Stimulated activated CD8-positive, alpha-beta memory T cell treated with anti-CD3 and anti-CD28 coated beads, Interleukin-7, amount 100 ng/mL, for 1 hour (primary cell): ENCODE measurements at regions not wholly inside any gene's neighbourhood (a gene's known extent, or its start where the extent isn't known, plus 50 kb on each side); places are given as distances from the start of the nearest gene placed in this dataset.
"Not testable (repeated sequence)": the region's sequence is repeated elsewhere in the genome, so short reads cannot be mapped to it uniquely, and the experiment has no call there.

Experiments used
- DNase-seq, 2 donors: peaks; one replicate each; pipeline ENCODE4 v3.0.0-alpha.2; 2020; ENCODE audit warnings: low read depth in 2 of 2

DNA sequence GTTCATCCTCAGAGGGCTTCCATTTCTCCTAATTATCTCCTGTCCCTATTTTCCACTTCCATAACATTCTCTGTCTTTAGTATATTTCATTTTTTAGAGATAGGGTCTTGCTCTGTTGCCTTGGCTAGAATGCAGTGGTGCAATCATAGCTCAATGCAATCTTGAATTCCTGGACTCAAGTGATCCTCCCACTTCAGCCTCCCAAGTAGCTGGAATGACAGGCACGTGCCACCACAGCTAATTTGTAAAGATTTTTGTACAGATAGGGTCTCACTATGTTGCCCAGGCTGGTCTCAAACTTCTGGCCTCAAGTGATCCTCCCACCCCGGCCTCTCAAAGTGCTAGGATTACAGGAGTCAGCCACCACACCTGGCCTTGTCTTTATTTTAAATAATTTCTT lies 589.0 kb downstream of the ZEB2 start:
- DNase-seq: no peak

DNA sequence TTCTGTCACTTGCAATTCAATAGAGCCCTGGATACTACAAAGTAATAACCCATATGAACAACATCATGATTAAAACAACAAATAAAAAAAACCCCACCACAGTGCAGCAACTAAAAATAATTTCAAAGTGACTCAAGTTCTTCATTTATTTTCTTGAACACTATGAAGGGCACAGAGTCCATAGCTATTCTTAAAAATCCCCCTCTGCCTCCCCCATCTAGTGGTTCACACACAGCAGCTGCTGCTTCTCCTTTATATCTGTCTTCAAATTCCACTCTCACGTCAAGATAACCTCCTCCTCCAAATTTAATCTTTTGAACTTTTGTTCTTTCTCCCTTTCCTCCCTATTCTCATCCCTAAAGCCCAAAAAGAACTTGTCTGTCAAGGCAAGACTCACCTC lies 591.3 kb downstream of the ZEB2 start:
- no peak for DNase-seq

DNA sequence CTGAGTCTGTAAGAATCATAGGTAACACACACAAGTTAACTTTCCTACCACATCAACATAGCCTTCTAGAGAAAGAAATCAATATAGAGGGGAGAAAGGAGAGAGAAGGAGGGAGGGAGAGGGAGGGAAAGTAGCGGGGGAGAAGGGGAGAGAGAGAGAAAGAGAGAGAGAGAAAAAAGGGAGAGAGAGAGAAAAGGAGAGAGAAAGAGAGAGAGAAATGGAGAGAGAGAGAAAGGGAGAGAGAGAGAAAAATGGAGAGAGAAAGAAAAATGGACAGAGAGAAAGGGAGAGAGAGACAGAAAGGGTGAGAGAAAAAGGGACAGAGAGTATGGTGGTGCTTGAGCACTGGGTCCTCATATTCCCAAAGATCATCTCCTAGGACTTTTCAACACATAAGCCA lies 591.7 kb downstream of the ZEB2 start:
- no peak for DNase-seq

DNA sequence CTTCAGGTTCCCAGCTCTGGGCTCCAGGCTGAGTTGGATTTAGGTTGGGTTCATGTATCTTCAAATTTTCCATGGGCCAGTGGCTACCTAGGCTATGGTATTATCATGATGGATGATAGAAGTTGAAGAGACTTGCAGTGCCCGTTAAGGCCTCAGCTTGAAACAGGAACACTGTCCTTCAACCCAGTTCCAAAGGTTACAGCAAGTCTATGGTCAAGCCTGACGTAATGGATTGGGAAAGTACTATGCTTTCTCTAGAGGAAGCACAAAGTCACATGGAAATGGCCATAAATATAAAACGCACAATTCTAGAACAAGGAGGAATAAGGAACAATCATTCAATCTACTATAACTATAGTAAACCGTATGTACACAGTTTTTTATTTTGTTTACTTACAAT lies 593.2 kb downstream of the ZEB2 start:
- no peak for DNase-seq

DNA sequence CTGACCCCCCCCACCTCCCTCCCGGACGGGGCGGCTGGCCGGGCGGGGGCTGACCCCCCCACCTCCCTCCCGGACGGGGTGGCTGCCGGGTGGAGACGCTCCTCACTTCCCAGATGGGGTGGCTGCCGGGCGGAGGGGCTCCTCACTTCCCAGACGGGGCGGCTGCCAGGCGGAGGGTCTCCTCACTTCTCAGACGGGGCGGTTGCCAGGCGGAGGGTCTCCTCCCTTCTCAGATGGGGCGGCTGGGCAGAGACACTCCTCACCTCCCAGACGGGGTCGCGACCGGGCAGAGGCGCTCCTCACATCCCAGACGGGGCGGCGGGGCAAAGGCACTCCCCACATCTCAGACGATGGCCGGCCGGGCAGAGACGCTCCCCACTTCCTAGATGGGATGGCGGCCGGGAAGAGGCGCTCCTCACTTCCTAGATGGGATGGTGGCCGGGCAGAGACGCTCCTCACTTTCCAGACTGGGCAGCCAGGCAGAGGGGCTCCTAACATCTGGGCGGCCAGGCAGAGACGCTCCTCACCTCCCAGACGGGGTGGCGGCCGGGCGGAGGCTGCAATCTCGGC lies 597.6 kb downstream of the ZEB2 start:
- DNase-seq: not testable (repeated sequence)

DNA sequence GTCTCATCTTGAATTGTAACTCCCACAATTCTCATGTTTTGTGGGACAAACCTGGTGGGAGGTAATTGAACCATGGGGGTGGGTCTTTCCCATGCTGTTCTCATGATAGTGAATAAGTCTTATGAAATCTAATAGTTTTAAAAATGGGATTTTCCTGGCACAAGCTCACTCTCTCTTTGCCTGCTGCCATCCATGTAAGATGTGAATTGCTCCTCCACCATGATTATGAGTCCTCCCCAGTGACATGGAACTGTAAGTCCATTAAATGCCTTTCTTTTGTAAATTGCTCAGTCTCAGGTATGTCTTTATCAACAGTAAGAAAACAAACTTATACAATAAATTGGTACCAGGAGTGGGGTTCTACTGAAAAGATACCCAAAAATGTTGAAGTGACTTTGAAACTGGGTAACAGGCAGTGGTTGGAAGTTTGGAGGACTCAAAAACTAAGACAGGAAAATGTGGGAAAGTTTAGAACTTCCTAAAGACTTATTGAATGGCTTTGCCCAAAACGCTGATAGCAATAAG lies 601.4 kb downstream of the ZEB2 start:
- DNase-seq: no peak

DNA sequence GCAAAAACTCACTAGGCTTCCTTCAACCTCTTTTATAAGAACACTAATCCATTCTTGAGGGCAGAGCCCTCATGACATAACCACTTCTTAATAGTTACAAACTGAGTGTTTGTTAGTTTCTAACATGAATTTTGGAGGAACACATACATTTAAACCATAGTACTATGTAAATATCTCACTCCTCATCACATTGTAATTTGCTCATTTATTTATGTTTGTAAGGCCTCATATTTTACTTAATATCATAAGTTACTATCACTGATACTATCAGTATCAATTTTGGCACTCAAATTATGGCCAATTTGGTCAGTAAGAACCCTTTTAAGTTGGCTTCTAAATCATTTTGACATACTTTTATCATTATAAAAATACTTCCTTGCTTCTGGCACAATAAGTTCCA lies 603.1 kb downstream of the ZEB2 start:
- DNase-seq: no peak

DNA sequence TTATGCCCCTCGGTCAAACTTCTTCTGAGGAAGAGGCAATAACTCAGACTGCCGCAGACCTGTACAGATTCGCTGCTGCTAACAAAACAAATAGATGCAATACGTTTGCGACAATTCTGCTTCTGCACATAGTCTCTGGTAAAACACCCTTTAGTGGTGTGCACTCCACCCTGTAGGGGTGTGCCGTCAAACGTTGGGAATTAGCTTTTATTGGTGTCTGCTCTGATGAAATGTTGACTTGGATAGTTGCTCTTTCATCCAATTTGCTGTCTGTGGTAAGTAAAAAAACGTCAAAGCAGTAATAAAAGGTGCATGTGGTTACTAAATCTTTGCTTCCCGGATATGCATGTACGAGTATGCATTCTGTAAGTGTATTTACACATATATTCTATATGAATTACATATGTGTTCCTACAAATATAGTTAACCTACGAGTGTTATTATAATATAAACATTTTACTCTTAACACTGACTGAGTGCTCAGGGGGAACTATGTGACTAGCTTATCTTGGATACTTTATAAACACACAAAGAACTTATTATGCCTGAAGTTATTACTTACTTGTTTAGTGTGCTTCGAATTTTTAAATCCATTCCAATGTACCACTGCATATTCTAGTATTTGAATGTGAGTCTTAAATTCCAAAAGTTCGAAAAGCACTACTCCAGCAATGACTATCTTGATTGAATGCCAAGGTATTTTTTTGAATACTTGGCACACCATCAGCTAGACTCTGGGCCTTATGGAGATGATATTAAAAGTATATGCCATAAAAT lies 610.2 kb downstream of the ZEB2 start:
- DNase-seq: no peak

DNA sequence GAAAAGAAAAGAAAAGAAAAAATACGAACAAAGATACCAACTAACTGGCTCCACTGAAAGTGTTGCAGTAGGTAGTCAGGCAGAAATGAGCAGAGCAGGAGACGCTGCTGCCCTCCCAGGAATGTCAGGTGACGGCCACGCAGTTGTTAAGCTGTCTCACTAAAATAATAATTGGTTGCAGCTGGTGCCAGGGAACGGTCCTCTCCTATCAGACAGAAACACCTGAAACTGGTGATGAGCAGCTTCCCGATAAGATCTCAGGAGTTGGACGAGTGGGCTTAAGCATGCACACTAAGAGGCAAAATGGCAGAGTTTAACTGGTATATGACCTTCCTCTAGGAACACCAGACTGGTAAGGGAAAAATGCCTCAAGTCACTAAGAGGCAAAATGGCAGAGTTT lies 611.1 kb downstream of the ZEB2 start:
- no peak for DNase-seq

DNA sequence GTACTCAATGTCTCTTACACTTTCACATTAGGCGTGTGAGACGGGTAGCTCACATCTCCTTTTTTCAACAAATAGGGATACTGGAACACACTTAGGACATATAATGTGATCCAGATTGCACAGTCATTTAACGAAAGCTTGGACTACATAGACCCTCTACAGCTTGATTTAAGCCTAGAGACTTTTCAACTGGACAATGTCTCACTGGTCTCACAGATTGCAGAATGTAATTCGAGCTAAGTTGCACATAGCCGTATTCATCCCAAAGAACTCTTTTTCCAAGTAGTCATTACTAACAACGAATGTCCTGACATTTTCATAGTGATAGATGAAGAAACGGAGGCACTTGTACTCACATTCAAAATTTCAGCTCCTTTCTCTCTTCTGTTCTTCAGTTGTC lies 612.1 kb downstream of the ZEB2 start:
- no peak for DNase-seq

DNA sequence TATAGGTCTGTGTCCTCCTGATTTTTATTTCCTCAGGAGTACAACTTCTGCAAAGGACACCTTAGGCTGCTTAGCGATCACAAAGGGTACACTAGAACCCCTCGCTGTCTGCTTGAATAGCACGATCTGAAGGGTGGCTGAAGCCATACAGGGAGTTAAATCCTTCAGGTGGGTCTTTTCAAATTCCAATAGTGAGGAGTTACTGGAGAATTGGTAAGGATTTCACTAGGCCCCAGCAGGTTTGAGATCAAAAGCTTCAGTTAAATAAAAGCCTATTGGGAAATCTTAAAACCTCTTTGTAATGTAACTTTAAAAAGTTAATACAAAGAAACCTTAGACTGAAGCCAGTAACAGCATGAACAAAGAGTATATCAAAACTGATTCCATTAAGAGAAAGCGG lies 613.1 kb downstream of the ZEB2 start:
- DNase-seq: no peak

DNA sequence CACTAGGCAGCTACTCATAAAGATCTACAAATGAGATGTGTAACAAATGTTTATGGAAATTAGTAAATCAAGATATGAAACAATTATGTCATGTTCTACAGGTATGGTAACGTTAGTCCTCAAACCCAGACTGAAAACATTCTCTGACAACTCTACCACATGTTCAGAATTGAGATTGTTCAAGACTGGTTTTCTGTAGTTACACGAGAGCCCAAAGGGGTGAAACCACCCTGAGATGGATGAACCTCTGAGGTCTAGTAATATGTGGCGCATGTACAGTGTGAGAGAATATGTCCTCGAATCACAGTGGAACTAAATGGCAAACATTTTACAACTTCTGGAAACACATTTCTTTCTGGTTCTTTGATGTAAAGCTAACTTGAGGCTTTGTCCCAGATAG lies 614.3 kb downstream of the ZEB2 start:
- DNase-seq: no peak

DNA sequence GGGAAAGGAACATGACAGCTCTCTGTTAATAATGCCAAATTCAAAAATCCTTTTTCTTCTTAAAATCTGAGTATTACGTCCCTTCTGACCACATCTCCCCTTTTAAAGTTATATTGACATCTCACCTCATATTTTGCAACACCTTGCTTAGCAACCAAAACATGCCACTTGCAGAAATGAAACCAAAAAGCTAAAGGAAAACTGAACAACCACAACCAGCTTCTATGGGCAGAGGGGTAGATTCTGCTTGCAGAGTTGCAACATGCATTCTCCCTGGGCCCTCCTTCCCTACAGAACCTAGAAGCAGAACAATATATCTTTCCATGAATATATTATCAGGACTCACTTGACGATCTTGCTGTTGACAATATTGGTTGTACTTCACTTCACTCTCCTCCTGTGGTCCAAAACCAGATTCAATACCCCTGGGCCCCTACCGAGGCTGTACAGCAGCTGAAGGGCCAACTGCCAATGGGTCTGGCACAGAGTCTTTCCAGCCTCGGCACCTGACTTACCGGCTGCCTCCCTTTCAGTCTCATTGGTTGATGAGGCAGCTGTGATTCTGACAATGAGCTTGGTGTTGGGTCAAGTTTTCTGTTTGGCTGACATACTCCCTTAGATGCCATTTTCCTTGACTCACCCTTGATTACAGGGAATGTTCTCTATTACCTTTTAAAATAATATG lies 616.6 kb downstream of the ZEB2 start:
- DNase-seq: no peak

DNA sequence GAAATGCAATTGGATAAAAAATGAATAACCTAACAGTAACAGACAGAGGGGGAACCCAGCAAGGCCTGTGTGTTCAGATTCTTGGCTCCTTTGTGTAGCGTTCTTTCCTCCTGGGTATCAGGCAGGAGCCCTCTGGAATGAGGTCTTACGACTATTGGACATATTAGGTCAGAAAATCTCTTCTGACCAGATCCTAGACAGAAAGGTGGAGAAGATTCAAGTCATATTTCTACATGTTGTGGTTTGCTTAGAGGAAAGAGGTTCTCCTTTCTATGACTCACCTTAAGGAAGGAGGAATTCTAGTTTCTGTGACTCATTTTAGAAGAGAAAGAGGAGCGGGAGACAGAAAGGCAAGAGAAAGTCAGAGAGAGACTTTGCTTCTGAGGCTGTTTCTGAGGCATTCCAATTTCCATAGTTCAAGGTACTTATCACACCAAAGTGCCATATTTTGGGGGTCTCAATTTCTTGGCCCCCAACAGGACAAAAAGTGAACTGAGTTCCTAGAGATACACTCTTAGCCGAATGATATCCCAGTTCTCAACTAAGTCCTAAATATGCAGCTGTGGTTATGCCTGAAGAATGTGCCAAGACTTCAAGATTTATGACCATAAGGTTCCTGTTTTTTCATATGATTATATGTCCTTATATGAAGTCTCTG lies 618.6 kb downstream of the ZEB2 start:
- DNase-seq: no peak

DNA sequence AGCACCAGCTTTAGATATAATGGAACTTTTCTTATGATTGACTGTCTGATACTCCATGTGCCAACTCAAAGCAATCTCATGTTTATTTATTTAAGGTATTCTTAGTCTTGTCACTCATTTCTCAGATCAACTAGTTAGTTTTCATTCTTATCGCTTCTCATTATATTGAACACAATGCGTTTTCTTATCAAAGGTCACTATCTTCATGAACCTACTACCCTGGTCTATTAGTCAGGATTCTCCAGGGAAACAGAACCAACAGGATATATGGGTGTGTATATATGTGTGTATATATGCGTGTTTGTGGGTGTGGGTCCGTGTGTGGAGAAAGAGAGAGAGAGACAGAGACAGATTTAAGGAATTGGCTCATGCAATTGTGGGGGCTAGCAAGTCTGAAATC lies 619.9 kb downstream of the ZEB2 start:
- no peak for DNase-seq

DNA sequence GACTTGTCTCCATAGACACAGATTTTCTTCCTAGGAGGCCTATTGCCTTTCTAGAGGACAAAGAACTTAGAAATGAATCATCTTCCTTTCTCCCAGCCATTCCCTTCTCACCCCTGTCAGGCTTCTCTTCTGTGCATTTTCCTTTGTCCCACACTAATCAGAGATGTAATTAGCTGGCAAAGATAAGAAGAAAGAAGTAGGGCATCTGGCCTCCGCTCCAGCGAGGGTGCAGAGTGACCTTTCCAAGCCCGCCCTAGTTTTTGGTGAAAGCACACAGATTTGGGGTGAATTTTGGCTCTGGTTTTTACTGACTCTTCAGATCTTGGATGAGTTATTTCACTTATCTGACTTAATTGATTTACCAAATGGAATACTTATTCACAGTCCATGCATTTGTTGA lies 626.5 kb downstream of the ZEB2 start:
- DNase-seq: no peak

DNA sequence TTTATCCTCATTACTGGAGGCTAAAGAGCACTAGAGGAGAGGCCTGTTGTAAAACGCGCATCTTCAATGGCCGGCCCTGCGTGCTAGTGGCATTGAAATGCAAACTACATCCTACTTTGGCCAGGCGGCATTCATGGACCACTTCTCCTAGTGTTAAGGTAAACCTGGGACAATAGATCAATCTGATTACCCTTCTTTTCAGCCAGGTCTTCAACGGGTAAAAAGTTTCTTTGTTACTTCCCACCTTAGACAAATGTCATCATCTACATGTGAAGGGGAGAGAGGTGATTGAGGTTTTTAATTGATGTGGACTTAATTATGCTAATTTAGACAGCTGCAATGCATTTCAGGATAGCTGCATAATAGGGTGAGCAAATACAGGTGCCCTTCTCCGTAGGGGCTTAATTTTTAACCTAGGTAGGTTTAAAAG lies 628.0 kb downstream of the ZEB2 start:
- DNase-seq: no peak

DNA sequence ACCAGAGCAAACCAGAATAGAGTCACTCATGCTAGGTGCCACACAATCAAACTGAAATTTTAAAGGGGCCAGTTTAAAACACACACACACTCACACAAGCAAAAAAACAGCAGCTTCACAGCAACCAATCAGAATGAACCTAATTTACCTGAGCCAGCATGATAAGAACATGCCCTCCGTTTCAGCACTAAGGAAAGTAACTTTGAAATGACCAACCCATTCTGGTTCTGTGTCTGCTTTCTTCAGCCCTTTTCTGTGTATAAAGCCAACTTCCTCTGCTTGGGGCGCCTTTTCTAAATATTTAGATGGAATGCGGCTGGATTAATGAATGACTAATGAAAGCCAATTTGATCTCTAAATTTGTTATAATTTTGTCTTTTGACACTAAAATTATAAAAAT lies 629.1 kb downstream of the ZEB2 start:
- DNase-seq: no peak

DNA sequence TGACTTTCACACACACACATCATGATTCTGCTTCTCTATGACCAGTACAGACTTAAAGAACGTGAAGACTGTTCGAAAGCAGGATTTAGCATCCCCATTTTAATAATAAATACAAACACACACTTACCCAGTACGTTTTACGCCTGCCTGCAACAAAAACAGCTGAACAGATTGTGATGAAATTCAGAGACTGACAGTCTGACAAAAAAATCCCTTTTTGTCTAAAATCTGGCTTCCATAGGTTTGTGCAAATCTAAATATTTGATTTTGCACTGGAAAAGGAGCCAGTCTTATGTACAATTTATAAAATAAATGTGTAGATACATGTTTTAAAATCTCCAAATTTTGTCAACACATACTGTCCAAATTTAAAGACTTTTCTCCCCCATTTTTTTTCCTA lies 630.7 kb downstream of the ZEB2 start:
- DNase-seq: no peak

DNA sequence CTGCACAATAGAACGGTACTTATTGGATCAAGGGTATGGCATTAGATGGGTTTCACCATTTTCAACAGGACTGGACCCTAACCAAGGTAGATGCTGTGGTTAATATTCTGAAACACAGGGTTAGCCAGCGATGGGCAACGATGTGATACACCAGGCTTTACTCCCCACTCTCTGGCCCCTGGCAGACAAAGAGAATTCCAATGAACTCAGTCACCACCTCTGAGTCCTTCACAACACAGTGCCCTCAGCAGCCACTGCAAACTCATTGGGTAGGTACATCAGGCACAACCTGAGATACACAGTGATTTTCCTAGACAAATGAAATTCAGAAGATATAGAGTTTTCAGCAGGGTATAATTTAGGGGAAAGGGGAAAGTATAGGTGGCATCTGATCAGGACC lies 634.5 kb downstream of the ZEB2 start:
- DNase-seq: no peak

DNA sequence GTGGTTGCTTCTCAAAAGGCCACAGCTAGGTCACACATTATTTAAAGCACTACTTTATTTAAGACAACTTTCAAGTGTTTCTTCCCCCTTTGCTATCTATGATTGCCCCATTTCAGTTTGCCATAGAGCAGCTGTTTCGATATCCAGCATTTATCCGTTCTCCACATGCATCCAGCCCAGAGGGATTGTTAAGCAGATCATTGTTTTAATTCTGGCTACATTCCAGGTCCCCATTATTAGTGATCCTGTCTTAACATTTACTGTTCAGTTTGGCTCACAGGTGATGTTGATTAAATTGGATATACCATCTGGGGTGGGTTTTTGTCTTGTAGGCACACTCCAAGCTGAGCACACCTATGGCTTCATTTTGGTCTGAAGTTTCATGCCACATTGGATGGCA lies 638.7 kb downstream of the ZEB2 start:
- DNase-seq: no peak

DNA sequence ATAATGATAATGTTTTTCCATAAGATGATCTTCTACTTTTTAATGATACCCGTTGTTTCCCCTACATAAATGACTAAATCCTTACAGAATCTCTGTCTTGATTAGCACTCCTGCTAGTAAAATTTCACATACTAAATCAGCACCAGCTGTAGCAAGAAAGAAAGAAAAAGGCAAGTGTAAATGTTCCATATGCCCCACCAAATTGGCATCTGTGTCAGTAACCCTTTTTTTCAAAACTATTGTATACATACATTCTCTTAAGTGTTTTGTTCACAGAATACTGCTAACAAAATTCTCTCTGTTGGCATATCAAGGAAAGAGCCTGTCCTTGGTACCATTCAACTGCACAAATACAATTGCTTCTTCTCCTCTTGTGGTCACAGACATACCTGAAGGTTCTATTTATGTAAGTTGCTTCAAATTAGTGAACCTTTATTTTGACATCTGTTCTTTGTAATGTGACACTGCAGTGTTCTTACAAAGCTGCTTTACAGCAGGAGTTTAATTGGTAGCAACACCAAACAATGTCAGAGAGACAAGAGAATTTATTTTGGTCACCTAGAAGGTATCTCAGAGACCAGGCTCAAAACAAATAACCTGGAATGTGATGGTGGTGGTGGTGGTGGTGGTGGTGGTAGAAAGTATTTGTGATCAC lies 641.9 kb downstream of the ZEB2 start:
- no peak for DNase-seq
